B cell (primary cell): ENCODE measurements at regions not wholly inside any gene's neighbourhood (a gene's known extent, or its start where the extent isn't known, plus 50 kb on each side); places are given as distances from the start of the nearest gene placed in this dataset.

ENCODE experiments used
- ATAC-seq: fragments of 200-7000 bp; cut with Tn5 transposase; one replicate; pipeline ENCODE4 v1.10.0; 2021; ENCODE audit warnings: low read depth, mild to moderate bottlenecking, moderate number of reproducible peaks, moderate library complexity
- CTCF ChIA-PET: fragments of 350-600 bp; sonication (Branson Sonifier 250); formaldehyde crosslinking; loops from one replicate; lab custom pipeline; 2021; ENCODE audit warnings: antibody characterized with exemption, inconsistent platforms; lab: Charles Lee
- POLR2A ChIA-PET: fragments of 350-600 bp; sonication (Branson Sonifier 250); formaldehyde crosslinking; loops from one replicate; lab custom pipeline; 2021; ENCODE audit warnings: antibody characterized with exemption; lab: Charles Lee
- DNase-seq: peaks from one replicate; pipeline ENCODE4 v3.0.0; 2013
- H2AFZ ChIP-seq: 2 replicates; pipeline ENCODE4 v1.6.1; 2012; ENCODE audit warnings: mild to moderate bottlenecking, low read depth, low read length; ENCODE audit not compliant: insufficient read depth, poor library complexity, severe bottlenecking
- H3K27ac ChIP-seq, 2 donors: 1 replicate in 1 of 2; 2 replicates in 1 of 2; pipeline ENCODE4 v1.5.1; 2012 to 2013; ENCODE audit warnings: low read length in 2 of 2, mild to moderate bottlenecking in 2 of 2, moderate library complexity in 1 of 2
- H3K27me3 ChIP-seq, 4 experiments: fragments of 200-600 bp in 1 of 4; sonication (generic) in 1 of 4; replicated peaks in 1 of 4; 1 replicate in 2 of 4; 2 replicates in 2 of 4; pipeline versions ENCODE4 v1.6.1 to v1.7.0; 2013 to 2016; ENCODE audit warnings: low read length in 3 of 4, mild to moderate bottlenecking in 2 of 4, mixed read lengths in 1 of 4, moderate library complexity in 1 of 4; ENCODE audit not compliant: insufficient read depth in 4 of 4, control insufficient read depth in 3 of 4; ENCODE audit errors: control extremely low read depth in 1 of 4
- H3K36me3 ChIP-seq, 2 experiments: replicated peaks in 1 of 2; 1 replicate in 1 of 2; 2 replicates in 1 of 2; pipeline versions ENCODE4 v1.6.1 to v1.7.1; 2013; ENCODE audit warnings: low read length in 1 of 2; ENCODE audit not compliant: insufficient read depth in 2 of 2, control insufficient read depth in 1 of 2; ENCODE audit errors: control extremely low read depth in 1 of 2, extremely low read depth in 1 of 2
- H3K4me1 ChIP-seq, 2 donors: fragments of 200-600 bp in 1 of 2; sonication (generic) in 1 of 2; 1 replicate in 1 of 2; 2 replicates in 1 of 2; pipeline versions ENCODE4 v1.5.1 to v1.6.1; 2013 to 2017; ENCODE audit warnings: low read length in 2 of 2; ENCODE audit not compliant: control insufficient read depth in 2 of 2, insufficient read depth in 2 of 2
- H3K4me2 ChIP-seq: replicated peaks from 2 replicates; pipeline ENCODE3; 2012; ENCODE audit warnings: mild to moderate bottlenecking, low read depth, low read length; ENCODE audit not compliant: poor library complexity, severe bottlenecking
- H3K4me3 ChIP-seq, 5 experiments: fragments of 200-600 bp in 1 of 5; sonication (generic) in 1 of 5; 1 replicate in 3 of 5; 2 replicates in 2 of 5; pipeline versions ENCODE4 v1.5.1 to v1.7.0; 2011 to 2016; ENCODE audit warnings: low read length in 4 of 5, mild to moderate bottlenecking in 4 of 5, low read depth in 2 of 5, control low read depth in 1 of 5, moderate library complexity in 1 of 5; ENCODE audit not compliant: insufficient read depth in 1 of 5; ENCODE audit errors: control extremely low read depth in 1 of 5, extremely low read depth in 1 of 5
- H3K79me2 ChIP-seq: fragments of 200-600 bp; sonication (generic); one replicate; pipeline ENCODE4 v1.6.0; 2016; ENCODE audit warnings: low read length; ENCODE audit not compliant: control insufficient read depth, insufficient read depth
- H3K9ac ChIP-seq: fragments of 200-600 bp; sonication (generic); 2 replicates; pipeline ENCODE4 v1.6.1; 2017; ENCODE audit warnings: mild to moderate bottlenecking, low read length, moderate library complexity
- H3K9me3 ChIP-seq, 3 donors: one replicate each; pipeline versions ENCODE4 v1.6.1 to v1.7.1; 2013; ENCODE audit warnings: low read length in 2 of 3; ENCODE audit not compliant: control insufficient read depth in 2 of 3, insufficient read depth in 1 of 3; ENCODE audit errors: control extremely low read depth in 1 of 3
- H4K20me1 ChIP-seq: 2 replicates; pipeline ENCODE4 v1.6.0; 2012; ENCODE audit warnings: mild to moderate bottlenecking, low read length; ENCODE audit not compliant: insufficient read depth, control insufficient read depth, poor library complexity, severe bottlenecking
- H3K27ac Mint-ChIP-seq: one replicate; pipeline ENCODE4 v1.8.0; 2021; ENCODE audit warnings: mixed read lengths
- H3K27me3 Mint-ChIP-seq: one replicate; pipeline ENCODE4 v1.8.0; 2021; ENCODE audit warnings: mixed read lengths
- H3K4me1 Mint-ChIP-seq: one replicate; pipeline ENCODE4 v1.8.0; 2021; ENCODE audit warnings: mixed read lengths
- H3K4me3 Mint-ChIP-seq: one replicate; pipeline ENCODE4 v1.8.0; 2021; ENCODE audit warnings: mixed read lengths
- H3K9me3 Mint-ChIP-seq: one replicate; pipeline ENCODE4 v1.8.0; 2022; ENCODE audit warnings: mixed read lengths; ENCODE audit not compliant: insufficient read depth
- CTCF ChIP-seq: fragments of 200-600 bp; IDR thresholded peaks from one replicate; pipeline ENCODE4 v1.8.0; 2022; ENCODE audit warnings: antibody characterized with exemption, mild to moderate bottlenecking
- EZH2 ChIP-seq: IDR thresholded peaks from 2 replicates; pipeline ENCODE4 v1.6.1; 2012; ENCODE audit warnings: borderline replicate concordance, low read depth, mild to moderate bottlenecking, moderate library complexity, low read length; ENCODE audit not compliant: insufficient read depth, poor library complexity, severe bottlenecking
- WGBS: methylation state at CpG from one replicate; pipeline ENCODE4 v1.1.5; 2013; ENCODE audit warnings: missing lambda C conversion rate; ENCODE audit not compliant: insufficient coverage; 5-methylcytosine and 5-hydroxymethylcytosine counted together
- intact Hi-C: fragments of 100-400 bp; cut with micrococcal nuclease; formaldehyde crosslinking; loops from one replicate; pipeline ENCODE4 v1.10.0; 2022

- no peaks in the 10 kb centered on the region for H3K79me2 ChIP-seq
- H3K4me3 ChIP-seq, result no peak overlapping the region
- H3K4me1 ChIP-seq, result peaks cover 0 to 3% of the 10 kb centered on the region in 2 donors
- POLR2A ChIA-PET, result no interaction called here
- WGBS, result no CpG with 5 or more reads among the region's 2 CpGs
- H3K4me1 Mint-ChIP-seq, result peaks cover 7% of the 10 kb centered on the region
- no peaks in the 10 kb centered on the region for H3K27me3 Mint-ChIP-seq
- no peak overlapping the region for H3K4me2 ChIP-seq
- no peak overlapping the region for H2AFZ ChIP-seq
- H4K20me1 ChIP-seq, result no peaks in the 10 kb centered on the region
- H3K36me3 ChIP-seq, result no peaks in the 10 kb centered on the region
- H3K4me3 Mint-ChIP-seq, result no peak overlapping the region
- intact Hi-C loops, result no loop called here
- no peak for ATAC-seq
- H3K27ac ChIP-seq, result no peak overlapping the region
- no peaks in the 10 kb centered on the region for H3K9me3 Mint-ChIP-seq
- TF ChIP-seq EZH2 (no peak), CTCF (no peak)
- no peak overlapping the region for H3K9ac ChIP-seq
- no peak overlapping the region for H3K27ac Mint-ChIP-seq
- CTCF ChIA-PET, result no interaction called here
- H3K27me3 ChIP-seq, result no peaks in the 10 kb centered on the region
- DNase-seq, result no peak
- no peaks in the 10 kb centered on the region for H3K9me3 ChIP-seq
Measured at GRCh38 chr13:104980586-104980985, 1554.9 kb downstream of the EFNB2 start.

DNA sequence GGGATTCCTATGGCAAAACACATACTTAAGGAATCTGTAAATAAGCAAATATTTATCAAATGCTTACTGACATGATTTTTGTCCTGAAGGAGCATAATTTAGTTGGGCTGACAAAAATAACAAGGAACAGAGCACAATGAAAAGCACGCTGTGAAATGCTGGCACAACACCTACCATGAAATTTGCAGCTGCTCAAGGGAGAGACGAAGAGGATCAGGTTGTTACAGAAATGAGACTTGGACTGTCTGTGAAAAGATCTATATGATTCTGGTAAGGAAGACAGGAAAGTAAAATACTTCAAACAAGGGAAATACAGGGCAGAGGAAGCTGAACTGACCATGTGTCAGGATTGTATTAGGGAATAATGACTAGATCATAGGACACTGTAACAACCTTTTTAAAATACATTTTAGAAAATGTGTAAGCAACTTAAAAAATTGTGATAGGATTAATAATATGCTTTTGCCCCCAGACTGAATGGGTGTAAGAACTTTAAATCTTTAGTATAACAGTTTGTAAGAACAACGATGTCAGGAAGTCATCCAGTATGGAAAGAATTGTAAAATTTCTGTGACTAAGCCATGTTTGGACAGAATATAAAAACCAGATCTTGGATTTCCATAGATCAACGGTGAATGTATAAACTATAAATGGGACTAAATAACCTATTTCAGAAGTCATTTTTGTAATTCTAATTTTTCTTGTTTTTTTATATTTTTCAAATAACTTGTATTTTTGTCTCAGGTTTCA is 1556.0 kb downstream of the EFNB2 start:
- no peak overlapping the region for H3K9ac ChIP-seq
- no peaks in the 10 kb centered on the region for H3K36me3 ChIP-seq
- Mint-ChIP-seq H3K4me3 (no peak overlapping the region), H3K27me3 (no peaks in the 10 kb centered on the region), H3K9me3 (peaks cover 3% of the 10 kb centered on the region), H3K4me1 (peaks cover 4% of the 10 kb centered on the region), H3K27ac (no peak overlapping the region)
- CTCF ChIA-PET, result no interaction called here
- H3K9me3 ChIP-seq, result no peaks in the 10 kb centered on the region
- no peaks in the 10 kb centered on the region for H3K79me2 ChIP-seq
- POLR2A ChIA-PET, result no interaction called here
- 100% methylated on average over 1 of the region's 4 CpGs for WGBS
- no peak for TF ChIP-seq CTCF
- no peak for TF ChIP-seq EZH2
- no peak overlapping the region for H2AFZ ChIP-seq
- DNase-seq, result no peak
- no peaks in the 10 kb centered on the region for H4K20me1 ChIP-seq
- no peak overlapping the region for H3K27ac ChIP-seq
- H3K4me2 ChIP-seq, result no peak overlapping the region
- peaks cover 0 to 2% of the 10 kb centered on the region in 2 donors for H3K4me1 ChIP-seq
- no peak for ATAC-seq
- no peak overlapping the region for H3K4me3 ChIP-seq
- no peaks in the 10 kb centered on the region for H3K27me3 ChIP-seq
- intact Hi-C loops, result no loop called here
